NCI-H2029 (cell line): ENCODE measurements at regions not wholly inside any gene's neighbourhood (a gene's known extent, or its start where the extent isn't known, plus 50 kb on each side); places are given as distances from the start of the nearest gene placed in this dataset.

ENCODE experiments used
- DNase-seq: peaks from one replicate; lab custom pipeline; 2025; lab: John Stamatoyannopoulos, UW

DNA sequence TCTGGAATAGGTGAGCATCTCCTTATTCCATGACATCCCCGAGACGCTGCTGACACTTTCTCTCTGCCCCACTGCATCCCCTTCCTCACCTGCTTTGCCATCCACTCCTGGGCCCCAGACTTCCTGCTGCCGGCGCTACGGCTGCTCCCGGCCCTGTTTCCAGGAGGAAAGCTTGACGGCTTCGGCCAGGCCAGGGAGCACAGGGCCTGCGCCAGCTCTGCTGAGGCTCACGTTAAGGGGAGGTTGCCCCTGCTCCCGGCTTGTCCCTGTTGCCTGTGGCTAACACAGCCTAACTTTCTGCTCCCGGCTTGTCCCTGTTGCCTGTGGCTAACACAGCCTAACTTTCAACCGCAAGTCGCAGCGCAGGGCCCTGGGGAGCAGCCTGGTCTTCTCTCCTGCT lies 177.3 kb upstream of the RGMA start:
- no peak for DNase-seq

- no peak for DNase-seq
Measured at GRCh38 chr15:93265111-93265556, 176.1 kb upstream of the RGMA start.

- no peak for DNase-seq
Measured at GRCh38 chr15:93261845-93262244, 172.8 kb upstream of the RGMA start.

DNA sequence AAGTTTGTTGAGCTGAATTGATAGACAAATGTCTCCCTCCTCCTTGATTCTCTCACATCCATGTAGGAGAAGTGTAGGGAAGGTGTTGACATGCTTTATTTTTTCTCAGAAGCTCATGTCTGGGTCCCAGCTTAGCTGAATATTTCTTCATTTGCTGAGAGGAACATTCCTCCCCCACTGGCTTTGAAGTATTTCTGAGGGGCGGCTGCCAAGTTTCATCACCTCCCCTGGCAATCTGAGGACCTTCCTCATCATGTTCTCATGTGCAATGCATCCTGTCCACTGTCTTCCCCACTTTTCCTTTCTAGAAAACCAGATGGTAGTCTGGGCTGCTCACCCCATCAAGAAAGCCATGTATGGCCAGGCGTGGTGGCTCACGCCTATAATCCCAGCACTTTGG lies 168.9 kb upstream of the RGMA start:
- DNase-seq = no peak

DNA sequence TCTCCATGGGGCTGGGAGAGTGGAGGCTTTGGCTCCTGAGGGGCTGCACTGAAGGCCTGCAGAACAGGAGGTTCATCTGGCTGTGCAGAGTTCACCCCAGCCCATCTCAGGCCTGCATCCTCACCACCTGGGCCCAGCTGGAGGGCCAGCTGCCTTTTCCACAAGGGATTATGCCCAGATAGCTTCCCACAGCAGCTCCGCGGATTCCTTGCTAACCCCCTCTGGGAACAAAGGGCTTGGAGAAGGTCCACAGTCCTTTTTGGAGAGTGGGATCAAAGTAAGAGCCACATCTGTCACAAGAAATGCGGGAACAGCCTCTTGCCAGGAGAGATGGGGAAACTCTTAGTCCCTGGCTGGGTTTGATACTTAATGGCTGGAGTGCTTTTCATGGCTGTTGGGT lies 164.7 kb upstream of the RGMA start:
- DNase-seq = no peak

DNA sequence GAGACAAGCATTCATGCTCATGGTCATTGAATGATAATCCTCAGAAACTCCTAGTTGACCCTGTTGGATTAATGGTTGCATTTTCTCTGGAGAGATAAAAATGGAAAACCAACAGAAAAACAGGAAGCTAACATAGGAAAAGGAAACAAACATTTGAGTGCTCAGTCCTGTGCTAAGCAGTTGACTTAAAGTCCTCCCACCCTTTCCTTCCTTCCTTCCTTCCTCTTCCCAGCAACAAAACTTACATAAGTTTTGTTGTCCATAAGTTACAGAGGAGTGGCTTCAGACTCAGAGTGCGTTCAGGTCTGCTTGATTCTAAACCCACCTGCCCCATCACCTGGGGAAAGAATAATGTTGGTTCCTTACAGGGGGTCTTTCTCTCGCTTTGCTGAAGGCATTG lies 163.8 kb upstream of the RGMA start:
- DNase-seq = no peak

GRCh38 chr15:93250950-93251349 lies 161.9 kb upstream of the RGMA start:
- DNase-seq = no peak

GRCh38 chr15:93250209-93250608 lies 161.2 kb upstream of the RGMA start:
- no peak for DNase-seq

DNA sequence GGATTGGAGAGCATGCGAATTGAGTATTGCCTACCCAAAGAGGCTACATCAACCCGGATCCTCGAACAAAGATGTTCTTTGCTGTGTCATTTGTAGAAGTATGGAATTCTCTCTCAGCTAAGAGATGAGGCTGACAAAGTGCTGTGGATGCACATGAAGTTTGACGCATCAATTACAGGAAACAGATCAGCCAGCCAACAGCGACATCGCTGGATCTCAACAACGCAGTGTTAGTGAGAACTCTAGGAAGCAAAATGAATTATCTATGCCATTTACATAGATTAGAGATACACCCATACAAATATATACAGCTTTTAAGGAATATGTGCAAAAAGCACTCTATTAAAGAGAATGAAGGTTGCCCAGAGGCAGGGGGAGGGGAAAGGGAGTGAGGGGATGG lies 160.6 kb upstream of the RGMA start:
- no peak for DNase-seq

GRCh38 chr15:93247466-93248121 lies 158.6 kb upstream of the RGMA start:
- no peak for DNase-seq

GRCh38 chr15:93246266-93247242 lies 157.5 kb upstream of the RGMA start:
- DNase-seq = no peak

- no peak for DNase-seq
Measured at GRCh38 chr15:93245661-93246042, 156.6 kb upstream of the RGMA start.

GRCh38 chr15:93244696-93245660 lies 156.0 kb upstream of the RGMA start:
- DNase-seq = no peak

DNA sequence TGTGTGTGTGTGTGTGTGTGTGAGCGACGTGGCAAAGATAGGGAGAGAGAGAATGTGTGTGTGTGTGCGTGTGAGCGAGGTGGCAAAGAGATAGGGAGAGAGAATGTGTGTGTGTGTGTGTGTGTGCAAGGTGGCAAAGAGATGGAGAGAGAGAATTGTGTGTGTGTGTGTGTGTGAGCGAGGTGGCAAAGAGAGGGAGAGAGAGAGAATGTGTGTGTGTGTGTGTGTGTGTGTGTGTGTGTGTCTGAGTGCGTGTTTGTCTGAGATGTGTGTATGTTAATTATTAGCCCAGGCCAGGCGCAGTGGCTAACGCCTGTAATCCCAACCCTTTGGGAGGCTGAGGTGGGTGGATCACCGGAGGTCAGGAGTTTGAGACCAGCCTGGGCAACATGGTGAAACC lies 154.6 kb upstream of the RGMA start:
- no peak for DNase-seq

DNA sequence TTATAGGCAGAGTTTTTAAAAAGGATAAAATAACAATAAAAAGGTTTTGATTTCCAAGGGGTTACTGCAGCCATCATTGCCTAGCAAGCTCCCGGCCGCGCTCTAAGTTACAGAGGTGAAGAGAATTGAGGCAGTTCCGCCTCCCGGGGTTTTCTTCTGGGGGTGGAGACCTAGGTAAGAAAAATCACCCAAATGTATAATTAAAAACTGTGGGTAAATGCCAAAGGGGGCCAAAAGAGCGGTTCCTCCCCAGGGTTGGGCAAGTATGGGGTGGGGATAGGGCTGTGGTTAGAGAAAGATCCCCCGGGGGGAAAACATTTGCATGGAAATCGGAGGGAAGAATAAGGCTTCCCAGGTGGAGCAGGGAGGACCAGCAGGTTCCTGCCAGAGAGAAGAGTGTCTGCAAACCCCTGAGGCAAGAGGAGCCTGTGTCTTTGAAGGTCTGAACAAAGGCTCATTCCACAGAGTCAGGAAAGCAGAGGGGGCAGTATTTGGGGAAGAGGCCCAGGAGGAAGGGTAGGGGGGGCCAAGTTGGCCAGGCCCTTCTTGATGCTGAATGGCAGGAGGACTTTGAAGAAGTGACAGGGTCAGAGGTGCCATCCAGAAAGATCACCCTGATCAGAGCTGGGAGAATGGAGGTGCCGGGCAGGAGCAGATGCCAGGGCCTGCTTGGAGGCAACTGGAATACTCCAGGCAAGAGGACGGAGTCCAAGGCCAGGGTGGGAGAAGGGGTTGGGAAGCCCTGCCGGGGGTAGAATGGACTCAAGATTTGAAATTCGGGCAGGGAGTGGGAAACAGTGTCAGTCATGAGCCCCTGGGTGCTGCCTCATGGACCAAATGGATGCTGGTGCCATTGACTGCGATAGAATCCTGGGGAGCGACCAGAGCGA lies 152.9 kb upstream of the RGMA start:
- no peak for DNase-seq

DNA sequence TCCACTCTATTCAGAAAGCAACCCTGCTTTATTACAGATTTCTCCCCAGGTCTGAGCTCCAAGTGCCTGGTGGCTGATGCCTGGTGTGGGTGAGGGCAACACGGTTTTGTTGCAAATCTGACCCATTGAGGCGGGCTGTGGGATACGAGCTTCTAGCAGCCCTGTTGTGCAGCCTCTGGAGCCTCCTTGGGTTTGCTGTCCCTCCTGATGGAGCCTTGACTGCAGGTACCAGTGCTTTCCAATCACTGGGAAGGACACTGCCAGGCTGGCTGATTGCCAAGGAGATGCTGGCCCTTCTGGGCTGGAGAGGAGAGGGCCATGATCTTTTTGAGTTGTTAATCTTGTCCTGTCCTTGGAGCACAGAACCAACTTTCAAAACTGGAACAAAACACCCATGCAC lies 151.0 kb upstream of the RGMA start:
- DNase-seq = no peak

GRCh38 chr15:93239591-93239990 lies 150.6 kb upstream of the RGMA start:
- no peak for DNase-seq

- DNase-seq = no peak
Measured at GRCh38 chr15:93238641-93239040, 149.6 kb upstream of the RGMA start.

DNA sequence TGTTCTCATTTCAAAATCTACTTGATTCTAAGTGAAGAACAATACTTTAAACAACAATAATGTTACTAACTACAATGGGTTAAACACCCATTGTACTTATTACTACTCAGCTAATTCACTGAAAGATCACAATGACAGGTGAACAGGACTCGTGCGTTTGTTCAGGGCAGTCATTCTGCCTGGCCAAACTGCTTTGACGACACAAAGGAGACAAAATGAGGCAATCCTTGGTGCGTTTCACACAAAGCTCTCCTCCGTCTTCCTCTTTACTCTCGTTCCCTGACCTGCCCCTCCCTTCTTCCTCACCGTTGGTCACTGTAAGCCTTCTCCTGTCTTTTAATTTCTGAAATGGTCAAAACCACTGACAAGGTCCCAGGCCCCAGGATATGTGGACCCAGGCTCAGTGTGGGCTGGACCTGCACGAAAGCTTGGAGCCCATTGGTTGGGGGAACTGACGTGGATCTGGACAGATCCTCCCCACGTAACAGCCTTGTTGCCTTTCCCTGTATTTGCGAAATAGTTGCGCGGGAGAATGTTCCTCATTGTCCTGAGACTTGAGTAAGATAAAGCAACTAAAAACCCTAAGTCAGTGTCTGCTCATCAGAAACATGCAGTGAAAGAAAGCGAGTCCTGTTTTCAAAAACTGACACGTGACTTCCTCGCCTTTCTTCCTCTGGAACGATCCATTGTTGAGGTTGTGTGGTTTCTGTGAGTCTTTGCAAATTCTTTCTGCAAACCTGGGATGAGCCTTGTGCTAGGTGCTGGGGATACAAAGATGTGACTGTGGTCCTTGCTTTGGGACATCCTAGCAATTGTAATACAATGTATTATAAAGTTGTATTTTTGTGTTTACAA lies 147.1 kb upstream of the RGMA start:
- DNase-seq = no peak

DNA sequence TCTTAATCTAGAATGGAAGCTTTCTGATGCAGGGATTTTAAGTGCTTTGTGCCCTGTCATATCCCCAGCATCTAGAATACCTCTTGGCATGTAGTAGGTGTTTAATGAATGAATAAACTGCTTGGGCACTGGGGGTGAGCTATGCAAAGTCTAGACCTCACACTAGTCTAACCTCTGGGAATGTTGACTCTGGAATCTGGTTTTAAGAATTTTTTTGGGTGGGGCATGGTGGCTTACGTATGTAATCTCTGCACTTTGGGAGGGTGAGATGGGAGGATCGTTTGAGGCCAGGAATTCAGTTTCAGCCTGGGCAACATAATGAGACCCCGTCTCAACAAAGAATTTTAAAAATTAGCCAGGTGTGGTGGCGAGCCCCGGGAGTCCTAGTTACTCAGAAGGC lies 146.3 kb upstream of the RGMA start:
- DNase-seq = no peak
